Sciatic nerve (tissue), 2 donors: ENCODE measurements at regions not wholly inside any gene's neighbourhood (a gene's known extent, or its start where the extent isn't known, plus 50 kb on each side); places are given as distances from the start of the nearest gene placed in this dataset.

Source experiments
- ATAC-seq: fragments of 200-7000 bp; cut with Tn5 transposase; one replicate; pipeline ENCODE4 v1.9.1; 2020; ENCODE audit warnings: mild to moderate bottlenecking, moderate library complexity
- DNase-seq: peaks from one replicate; pipeline ENCODE4 v3.0.0-alpha.2; 2020; ENCODE audit warnings: low spot score
- intact Hi-C: fragments of 100-400 bp; cut with DNase I; formaldehyde crosslinking; loops from one replicate; pipeline ENCODE4 v1.14.2; 2022
- donor health status: DM: no; HTN: no; CAD: no.
- donor health status: DM: no; HTN: no; CAD: no.

DNA sequence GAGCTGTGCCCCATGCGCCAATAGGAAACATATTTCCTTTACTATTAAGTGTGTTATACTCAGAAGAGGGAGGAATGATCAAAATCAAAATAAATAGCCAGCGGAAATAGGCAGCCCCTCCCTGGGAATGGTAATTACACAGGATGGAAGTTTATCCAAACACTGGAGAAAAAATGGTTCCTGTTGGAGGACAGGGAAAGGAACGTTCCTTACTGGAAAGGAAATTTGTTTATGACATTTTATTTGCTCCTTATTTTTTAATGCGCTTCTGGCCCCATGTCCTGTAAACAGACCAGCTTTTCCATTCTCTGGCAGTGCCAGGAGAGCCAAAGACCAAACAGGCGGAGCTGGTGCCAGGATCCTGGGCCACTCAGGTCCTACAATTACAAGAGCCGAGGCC lies 273.7 kb downstream of the SOX9 start:
- intact Hi-C loops: no loop called here
- DNase-seq (no peak), ATAC-seq (no peak)

DNA sequence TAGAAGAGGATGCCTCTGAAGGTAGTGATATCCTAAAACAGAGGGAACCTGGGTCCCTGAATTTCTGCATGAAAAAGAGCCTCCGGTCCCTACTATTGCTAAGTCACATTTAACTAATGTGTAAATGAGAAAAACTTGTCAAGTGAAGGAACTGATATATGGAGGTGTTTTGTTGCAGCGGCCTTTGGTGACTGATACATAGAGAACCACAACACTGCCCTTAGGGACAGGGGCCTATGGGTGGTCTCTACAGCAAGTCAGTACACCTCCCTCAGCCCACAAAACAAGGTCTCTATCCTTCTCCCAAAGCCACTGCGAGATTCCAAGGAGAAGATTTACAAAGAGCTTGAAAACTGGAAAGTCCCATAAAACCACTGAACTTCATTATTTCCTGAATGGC lies 275.3 kb downstream of the SOX9 start:
- ATAC-seq (no peak), DNase-seq (no peak)
- intact Hi-C loops: loop anchor here (5.0 kb wide), 1 partner anchor 1169 kb away; no protein-coding TSS in a partner anchor

DNA sequence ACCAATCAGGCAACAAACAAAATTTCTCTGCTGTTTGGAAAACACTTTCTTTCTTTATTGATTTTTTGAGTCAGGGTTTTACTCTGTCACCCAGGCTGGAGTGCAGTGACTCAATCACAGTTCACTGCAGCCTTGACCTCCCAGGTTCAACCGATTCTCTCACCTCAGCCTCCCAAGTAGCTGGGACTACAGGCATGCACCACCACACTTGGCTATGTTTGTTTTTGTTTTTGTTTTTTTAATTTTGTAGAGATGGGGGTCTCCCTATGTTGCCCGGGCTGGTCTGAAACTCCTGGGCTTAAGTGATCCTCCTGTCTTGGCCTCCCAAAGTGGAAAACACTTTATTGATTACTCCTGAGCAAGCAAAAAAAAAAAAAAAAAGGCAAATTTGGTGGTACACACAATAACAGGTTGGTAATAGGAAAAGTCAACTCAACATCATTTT lies 276.4 kb downstream of the SOX9 start:
- no peak for DNase-seq
- intact Hi-C loops: loop anchor here (5.0 kb wide), 1 partner anchor 1170 kb away; no protein-coding TSS in a partner anchor

DNA sequence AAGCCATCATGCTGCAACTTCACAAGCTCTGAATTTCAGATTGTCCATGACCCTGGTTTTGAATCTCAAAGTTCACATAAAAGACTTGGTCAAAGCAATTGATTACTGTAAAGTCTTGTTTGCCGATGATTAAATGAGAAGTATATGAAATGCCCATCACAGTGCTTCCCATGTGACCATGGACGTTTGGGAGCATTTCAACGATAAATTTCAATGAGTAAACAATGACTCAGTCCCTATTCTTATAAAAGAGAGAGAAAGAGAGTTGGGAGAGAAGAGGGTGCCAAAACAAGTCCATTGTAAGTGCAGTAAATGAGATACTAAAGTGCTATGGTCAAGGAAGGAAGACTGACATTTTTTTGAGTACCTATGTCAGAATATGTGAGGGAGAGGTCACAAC lies 276.9 kb downstream of the SOX9 start:
- ATAC-seq (no peak), DNase-seq (no peak)
- intact Hi-C loops: loop anchor here (5.0 kb wide), 1 partner anchor 1170 kb away; no protein-coding TSS in a partner anchor

More for the DNA sequence above, 276.4 kb downstream of the SOX9 start:
- ATAC-seq: no peak

DNA sequence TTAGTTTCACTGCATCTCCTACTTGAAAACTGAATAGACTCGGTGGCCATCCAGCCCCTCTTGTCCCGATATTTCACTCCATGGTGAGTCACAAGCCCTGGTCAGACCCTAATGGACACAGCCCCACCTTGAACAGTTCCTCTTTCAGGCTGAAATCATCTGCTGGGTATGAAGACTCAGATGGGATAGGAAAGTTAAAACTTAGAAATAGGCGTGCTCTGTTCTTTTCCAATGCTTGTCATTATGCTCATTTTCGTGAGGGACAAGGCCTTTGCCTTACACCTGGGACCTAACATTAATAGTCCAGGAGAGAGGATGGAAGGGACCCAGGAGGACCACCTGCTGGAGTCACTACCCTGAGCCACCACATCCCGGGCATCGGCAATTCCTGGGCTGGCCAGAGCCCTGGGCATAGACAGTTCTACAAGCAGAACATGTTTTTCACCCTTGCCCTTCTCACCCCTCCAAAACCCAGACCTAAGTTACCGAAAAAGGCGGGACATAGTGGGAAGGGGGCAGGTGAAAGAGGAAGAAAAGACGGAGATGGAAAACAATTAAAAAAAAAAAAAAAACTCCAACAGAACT lies 278.3 kb downstream of the SOX9 start:
- DNase-seq: no peak
- no peak for ATAC-seq
- intact Hi-C loops: loop anchor here (5.0 kb wide), 1 partner anchor 1172 kb away; no protein-coding TSS in a partner anchor

DNA sequence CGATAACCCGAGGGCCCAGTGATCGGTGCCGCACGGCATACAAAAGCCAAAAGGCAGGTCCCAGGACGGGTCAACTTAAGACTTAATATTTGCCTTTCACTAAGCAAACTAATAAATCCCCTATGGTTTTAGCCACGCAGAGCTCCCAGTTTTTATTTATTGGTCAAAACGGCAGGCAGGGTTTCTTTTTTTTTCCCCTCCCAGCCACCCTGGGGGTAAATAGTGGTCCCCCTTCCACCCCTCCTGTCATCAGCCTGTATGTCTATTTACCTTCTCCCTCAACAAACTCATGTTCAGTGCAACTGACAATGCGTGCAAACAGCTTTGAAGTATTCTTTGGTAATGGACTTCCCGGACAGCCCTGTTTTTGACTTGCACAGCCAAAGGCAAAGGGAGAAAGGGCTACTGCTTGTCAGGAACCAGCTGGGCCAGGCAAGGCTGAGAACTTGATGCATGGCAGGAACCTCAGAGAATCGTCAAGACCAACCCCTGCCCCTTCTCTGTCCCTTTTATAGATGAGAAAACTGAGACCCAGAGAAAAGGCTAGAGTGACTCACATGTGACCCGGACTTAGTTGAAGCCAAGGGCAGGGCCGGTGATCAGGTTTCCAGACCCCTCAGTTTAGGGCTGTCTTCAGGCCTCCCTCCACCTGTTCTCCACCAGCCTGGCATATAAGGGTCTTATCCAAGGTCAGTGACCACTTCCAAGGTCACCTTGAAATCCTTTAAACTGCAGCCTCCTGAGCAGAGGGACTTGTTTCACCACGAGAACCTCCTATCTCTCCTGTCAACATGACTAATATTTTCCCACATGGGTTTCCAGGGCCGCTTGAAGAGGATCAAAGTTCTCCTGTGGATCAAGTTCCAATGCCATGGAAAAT lies 279.0 kb downstream of the SOX9 start:
- ATAC-seq (no peak), DNase-seq (no peak)
- intact Hi-C loops: loop anchor here (5.0 kb wide), 1 partner anchor 1173 kb away; no protein-coding TSS in a partner anchor

DNA sequence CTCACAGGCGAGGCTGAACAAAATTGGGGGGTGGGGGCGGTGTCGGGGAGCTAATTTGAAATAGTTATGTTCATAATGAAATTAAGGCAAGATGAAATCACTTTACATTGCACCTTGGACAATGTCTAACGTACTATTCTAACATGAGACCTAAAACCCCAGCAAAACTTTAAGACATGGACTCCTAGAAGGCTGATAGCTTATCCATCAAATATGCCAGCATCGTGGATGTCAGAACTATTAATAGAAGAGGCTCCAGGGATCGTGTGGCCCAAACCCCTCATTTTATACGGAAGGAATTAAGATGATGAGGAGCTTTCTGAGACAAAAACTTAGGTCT lies 279.6 kb downstream of the SOX9 start:
- intact Hi-C loops: no loop called here
- ATAC-seq (no peak), DNase-seq (no peak)

DNA sequence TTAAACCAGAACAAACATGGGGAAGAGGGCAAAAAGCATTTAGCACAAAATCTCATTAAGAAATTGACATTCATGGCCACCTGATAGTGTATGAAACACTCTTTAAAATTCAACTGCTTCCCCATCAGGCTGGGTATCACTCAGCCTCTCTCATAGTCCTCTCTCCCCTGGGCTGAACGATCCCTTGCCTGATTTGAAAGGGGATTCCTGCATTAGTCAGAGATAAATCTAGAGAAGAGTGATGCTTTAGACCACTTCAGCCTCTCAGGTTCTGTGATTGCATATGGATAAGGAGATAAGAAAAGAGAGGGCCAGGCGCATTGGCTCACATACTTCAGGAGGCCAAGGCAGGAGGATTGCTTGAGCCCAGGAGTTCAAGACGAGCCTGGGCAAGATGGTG lies 280.0 kb downstream of the SOX9 start:
- intact Hi-C loops: no loop called here
- no peak for DNase-seq
- no peak for ATAC-seq

DNA sequence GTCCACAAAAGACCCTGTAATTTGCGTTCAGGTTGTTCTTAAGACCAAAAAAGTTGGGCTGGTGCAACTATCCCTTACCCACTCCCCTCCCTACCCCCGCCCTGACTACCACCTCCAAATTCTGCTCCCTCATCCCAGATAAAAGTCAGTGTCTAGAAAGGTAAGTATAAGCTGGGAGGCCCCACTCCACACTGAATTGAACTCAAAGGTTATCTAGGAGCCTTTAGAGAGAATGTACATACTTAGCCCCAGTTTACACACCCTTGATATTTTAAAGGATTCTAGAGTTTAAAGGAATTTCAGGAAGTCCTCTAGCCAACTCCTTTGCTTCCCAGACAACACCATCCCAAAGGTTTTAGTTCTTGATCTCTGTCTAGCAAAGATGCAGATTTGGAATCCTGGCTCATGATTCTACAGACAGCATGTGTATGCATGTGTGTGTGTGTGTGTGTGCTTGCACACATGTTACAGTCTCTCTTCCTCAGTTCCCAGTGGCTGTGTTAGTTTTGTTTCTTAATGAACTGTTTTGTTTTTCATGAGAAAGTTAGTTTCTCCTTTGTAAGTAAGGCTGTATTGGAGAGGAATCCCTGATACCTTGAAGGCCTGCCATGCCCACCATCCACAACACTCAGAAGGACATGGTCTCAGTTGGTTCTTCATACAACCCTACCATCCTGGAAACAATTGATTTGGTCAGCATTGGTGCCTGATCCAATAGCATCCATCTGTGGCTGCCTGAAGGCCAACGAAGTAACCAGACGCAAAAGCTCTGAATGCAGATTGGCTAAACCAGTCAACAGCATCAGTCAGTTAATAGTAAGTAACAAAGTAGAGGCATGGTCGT lies 281.3 kb downstream of the SOX9 start:
- DNase-seq: no peak
- intact Hi-C loops: no loop called here
- no peak for ATAC-seq

DNA sequence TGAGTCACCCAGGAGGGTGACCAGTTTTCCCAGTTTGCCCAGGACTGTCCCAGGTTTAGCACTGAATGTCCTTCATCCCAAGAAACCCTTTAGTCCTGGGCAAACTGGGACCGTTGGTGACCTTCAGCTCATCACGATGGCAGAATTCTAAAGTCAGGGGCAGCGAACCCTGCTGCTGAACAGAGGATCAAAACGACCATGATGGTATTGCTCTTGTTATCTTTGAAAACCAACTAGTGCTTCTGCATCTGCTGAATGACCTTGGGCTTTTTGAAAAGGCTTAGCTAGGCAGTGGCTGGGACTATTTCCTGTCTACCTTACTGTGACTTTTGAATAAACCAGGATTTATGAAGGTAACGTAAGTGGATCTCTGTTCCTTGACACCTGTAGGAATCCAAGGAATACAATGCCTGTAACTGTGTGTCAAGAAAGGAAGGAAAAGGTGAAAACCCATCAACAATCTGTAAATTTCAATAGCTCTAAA lies 281.9 kb downstream of the SOX9 start:
- DNase-seq (no peak), ATAC-seq (no peak)
- intact Hi-C loops: no loop called here

DNA sequence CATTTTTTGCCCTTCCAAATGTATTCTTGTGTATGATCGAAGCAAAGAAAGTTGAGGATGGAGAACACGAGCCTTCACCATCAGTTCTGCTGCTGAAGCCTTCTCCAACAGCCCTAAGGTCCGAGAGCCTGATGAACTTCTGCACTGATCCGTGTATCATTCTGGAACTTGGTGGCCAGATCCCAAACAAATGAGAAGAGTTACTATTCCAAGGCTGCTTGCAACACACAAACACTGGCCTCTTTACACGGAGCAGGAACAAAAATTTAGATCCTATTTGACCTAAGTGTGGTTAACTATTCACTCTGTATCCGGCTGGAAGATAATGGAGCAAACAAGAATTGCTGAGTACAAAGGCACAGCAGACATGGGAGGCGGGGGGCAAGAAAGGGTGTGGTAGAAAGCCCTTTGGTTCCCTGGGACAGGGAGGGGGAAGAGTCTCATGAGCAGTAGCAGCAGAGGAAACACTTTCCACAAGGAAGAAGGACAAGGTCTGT lies 282.9 kb downstream of the SOX9 start:
- intact Hi-C loops: no loop called here
- DNase-seq (no peak), ATAC-seq (no peak)

DNA sequence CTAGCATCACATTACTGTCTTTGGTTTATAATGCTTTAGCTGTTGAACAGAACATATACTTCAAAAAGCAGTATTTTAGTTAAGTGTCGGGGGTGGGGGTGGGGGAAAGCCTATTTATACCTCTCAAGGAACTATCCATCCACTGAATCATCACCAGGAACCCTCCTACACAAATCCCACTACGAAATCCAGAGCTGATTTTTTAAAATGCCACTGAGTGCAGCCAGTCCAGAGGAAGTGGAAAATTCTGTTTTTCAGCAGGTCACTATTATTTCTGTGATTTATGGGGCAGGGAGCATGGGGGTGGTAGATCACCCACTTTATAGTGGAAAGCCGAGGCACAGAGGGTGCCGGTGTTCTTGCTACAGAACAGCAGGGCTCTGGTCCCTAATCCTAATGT lies 284.1 kb downstream of the SOX9 start:
- no peak for ATAC-seq
- no peak for DNase-seq
- intact Hi-C loops: no loop called here

DNA sequence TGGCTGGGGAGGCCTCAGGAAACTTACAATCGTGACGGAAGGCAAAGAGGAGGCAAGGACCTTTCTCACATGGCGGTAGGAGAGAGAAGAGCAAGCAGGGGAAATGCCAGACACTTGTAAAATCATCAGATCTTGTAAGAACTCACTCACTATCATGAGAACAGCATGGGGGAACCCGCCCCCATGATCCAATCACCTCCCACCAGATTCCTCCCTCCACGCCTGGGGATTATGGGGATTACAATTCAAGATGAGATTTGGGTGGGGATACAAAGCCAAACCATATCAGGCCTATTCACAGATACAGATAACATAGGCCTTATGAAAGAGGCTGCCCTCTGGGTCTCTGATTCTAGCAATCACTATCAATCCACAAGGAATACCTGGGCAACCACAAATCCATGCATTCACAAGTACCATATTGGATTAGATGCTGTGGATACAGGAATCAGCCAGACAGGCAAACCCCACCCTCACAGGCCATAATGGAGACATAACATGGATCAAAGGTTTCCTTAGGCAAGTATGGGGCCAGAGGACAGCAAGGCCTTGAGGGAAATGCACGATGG lies 284.9 kb downstream of the SOX9 start:
- no peak for ATAC-seq
- intact Hi-C loops: no loop called here
- DNase-seq: no peak

DNA sequence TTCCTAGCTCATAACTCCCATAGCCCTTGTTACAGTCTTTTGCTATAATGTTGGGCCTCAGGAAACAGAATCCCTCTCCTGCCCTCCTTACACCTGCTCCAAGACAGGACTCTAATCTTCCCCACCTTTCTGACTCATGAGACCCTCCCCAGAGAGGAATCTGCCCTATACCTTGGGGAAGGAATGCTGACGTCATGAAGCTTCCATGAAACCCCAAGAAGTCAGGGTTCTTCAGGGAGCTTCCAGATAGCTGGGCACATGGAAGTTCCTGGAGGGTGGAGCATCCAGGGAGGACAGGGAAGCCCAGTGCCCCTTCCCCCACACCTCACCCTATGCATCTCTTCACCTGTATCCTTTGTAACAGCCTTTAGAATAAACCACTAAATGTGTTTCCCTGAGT lies 285.7 kb downstream of the SOX9 start:
- no peak for ATAC-seq
- no peak for DNase-seq
- intact Hi-C loops: no loop called here

DNA sequence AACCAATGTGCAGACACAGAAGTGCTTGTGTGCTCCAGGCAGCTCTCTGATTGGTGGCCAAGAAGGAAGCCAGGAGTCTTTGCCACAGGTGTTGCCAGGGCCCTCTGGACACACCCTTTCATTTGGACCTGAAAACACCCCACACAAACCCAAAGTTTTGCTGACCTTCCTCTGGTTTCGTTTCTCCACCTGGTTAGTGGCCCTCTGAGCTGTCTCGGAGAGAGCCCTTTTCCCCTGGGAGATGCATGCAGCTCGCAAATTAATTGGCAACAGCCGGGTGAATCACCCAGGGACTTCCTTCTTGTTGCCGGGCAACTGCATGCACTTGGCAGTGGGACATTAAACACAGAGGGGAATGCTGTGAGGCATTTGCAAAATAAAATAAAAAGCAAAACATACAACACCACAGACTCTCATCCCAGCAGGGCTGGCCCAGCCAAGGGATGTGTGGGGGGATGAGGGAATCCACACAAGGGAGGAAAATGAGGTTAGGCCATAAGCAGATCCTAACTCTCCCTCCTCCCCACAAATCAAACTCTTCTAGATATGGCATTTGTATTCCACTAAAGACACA lies 286.6 kb downstream of the SOX9 start:
- peak; percentile 63 for ATAC-seq
- intact Hi-C loops: no loop called here
- no peak for DNase-seq

DNA sequence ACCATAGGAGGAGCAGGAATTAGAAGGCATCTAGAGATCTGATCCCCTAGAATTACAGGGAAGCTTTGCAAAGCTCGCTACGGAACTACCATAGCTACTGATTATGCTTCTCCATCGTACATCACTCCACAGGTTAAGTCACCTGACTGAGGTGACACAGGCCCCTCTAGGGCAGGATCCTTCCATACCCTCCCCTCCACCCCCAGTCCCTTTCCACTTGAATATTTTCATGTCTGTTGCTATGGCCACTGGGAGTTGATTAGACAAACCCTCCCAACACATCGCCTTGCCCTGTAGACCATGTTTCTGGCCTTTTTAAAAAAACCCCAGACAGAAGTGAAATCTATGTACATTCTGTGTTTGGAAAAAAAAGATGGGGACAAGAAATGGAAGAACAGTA lies 287.1 kb downstream of the SOX9 start:
- DNase-seq (no peak), ATAC-seq (no peak)
- intact Hi-C loops: no loop called here

DNA sequence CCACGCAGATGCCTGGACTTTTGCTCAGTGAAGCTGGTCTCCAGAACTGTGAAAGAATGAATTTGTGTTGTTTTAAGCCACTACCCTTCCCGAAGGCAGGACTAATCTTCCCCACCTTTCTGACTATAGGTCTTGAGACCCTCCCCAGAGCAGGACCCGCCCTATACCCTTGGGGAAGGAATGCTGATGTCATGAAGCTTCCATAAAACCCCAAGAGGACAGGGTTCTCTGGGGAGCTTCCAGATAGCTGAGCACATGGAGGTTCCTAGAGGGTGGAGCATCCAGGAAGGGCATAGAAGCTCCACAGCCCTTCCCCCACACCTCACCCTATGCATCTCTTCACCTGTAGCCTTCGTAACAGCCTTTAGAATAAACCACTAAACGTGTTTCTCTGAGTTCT lies 287.8 kb downstream of the SOX9 start:
- DNase-seq (no peak), ATAC-seq (no peak)
- intact Hi-C loops: no loop called here

DNA sequence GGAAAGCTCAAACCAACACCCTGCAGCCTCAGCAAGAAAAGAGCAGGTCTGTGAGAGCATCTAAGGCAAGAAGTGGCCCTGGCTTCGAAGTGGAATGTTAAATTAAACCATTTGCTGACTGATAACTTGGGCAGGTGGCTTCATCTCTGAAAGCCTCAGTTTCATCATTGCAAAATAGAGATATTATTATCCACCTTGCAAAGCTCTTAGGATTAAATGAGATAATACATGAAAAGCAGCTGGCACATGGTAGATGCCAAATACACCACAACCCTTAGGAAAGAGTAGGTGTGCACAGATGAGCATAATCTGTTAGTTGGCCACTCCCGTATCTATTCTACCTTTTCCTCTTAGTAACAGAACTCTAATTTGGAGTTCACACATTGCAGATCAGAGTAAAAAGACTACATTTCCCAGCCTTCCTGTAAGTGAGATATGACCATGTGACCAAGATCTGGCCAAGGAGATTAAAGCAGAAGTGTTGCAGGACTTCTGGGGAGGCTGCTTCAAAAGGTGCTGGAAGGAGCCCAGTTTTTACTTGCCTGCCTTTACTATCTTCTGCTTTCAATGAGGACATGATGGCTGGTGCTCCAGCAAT lies 288.7 kb downstream of the SOX9 start:
- DNase-seq (no peak), ATAC-seq (no peak)
- intact Hi-C loops: no loop called here
